ENCODE measurements at regions not wholly inside any gene's neighbourhood (a gene's known extent, or its start where the extent isn't known, plus 50 kb on each side); places are given as distances from the start of the nearest gene placed in this dataset.

GRCh38 chr2:180790891-180791290, 189.5 kb upstream of the UBE2E3 start:
- TF ChIP-seq CTCF (IDR thresholded peaks at IDR 0.05) (no peak), SIN3A (IDR thresholded peaks at IDR 0.05; ENCODE audit: borderline replicate concordance, insufficient read depth, low read depth, low read length) (no peak)
